Endothelial cell of umbilical vein (primary cell): ENCODE measurements at regions not wholly inside any gene's neighbourhood (a gene's known extent, or its start where the extent isn't known, plus 50 kb on each side); places are given as distances from the start of the nearest gene placed in this dataset.

ENCODE experiments used
- BruUV-seq: library from RNA; stranded (reverse); fragments of 400-500 nt; replicated peaks from 2 replicates; lab custom pipeline; 2021; lab: Mats Ljungman, UMichigan
- CTCF ChIA-PET: fragments of 300-600, 350-600 bp; sonication (Branson Sonifier 250); formaldehyde crosslinking; loops from one replicate; lab custom pipeline; 2021; ENCODE audit warnings: antibody characterized with exemption, inconsistent platforms; lab: Charles Lee
- POLR2A ChIA-PET: fragments of 300-600, 350-600 bp; sonication (Branson Sonifier 250); formaldehyde crosslinking; loops from one replicate; lab custom pipeline; 2021; ENCODE audit warnings: antibody characterized with exemption, inconsistent platforms; lab: Charles Lee
- DNase-seq: peaks from one replicate; pipeline ENCODE4 v3.0.0-alpha.2; 2011; ENCODE audit warnings: low read depth, low spot score
- FAIRE-seq: peaks from 2 replicates; lab custom pipeline; 2011; peaks lifted over from hg19 to GRCh38; lab: Jason Lieb, UNC
- H2AFZ ChIP-seq: 2 replicates; pipeline ENCODE4 v1.6.0; 2012; ENCODE audit warnings: low read depth, low read length, control low read depth, inconsistent platforms
- H3K27ac ChIP-seq: 2 replicates; pipeline ENCODE4 v1.5.1; 2011; ENCODE audit warnings: low read depth, mild to moderate bottlenecking, control low read depth, low read length, moderate library complexity; ENCODE audit not compliant: insufficient read depth
- H3K27me3 ChIP-seq, 2 experiments: 2 replicates each; pipeline versions ENCODE4 v1.6.0 to v1.6.1; 2011; ENCODE audit warnings: low read length in 2 of 2, mixed read lengths in 1 of 2; ENCODE audit not compliant: control insufficient read depth in 2 of 2, insufficient read depth in 2 of 2
- H3K36me3 ChIP-seq, 2 experiments: 2 replicates in 1 of 2; 3 replicates in 1 of 2; pipeline ENCODE4 v1.5.1; 2011; ENCODE audit warnings: low read length in 2 of 2, mild to moderate bottlenecking in 1 of 2, moderate library complexity in 1 of 2; ENCODE audit not compliant: control insufficient read depth in 2 of 2, insufficient read depth in 2 of 2; ENCODE audit errors: extremely low read depth in 1 of 2
- H3K4me1 ChIP-seq: 3 replicates; pipeline ENCODE4 v1.5.1; 2011; ENCODE audit warnings: mild to moderate bottlenecking, low read length; ENCODE audit not compliant: control insufficient read depth, insufficient read depth; ENCODE audit errors: extremely low read depth
- H3K4me2 ChIP-seq: 2 replicates; pipeline ENCODE4 v1.6.1; 2011; ENCODE audit warnings: low read length, control low read depth, mixed read lengths; ENCODE audit not compliant: insufficient read depth
- H3K4me3 ChIP-seq, 3 experiments: fragments of 200-600 bp in 1 of 3; sonication (generic), shearing (Covaris generic) in 1 of 3; replicated peaks in 1 of 3; 2 replicates each; pipeline ENCODE4 v1.5.1; 2011 to 2016; ENCODE audit warnings: control low read depth in 3 of 3, low read length in 3 of 3, mild to moderate bottlenecking in 2 of 3, inconsistent platforms in 1 of 3, low read depth in 1 of 3, moderate library complexity in 1 of 3; ENCODE audit not compliant: insufficient read depth in 1 of 3
- H3K79me2 ChIP-seq: 2 replicates; pipeline ENCODE4 v1.6.0; 2012; ENCODE audit warnings: low read length, inconsistent platforms; ENCODE audit not compliant: control insufficient read depth, insufficient read depth
- H3K9ac ChIP-seq: replicated peaks from 2 replicates; pipeline ENCODE3; 2011; ENCODE audit warnings: low read length, control low read depth; ENCODE audit not compliant: insufficient read depth; ENCODE audit errors: extremely low read depth
- H3K9me1 ChIP-seq: replicated peaks from 3 replicates; pipeline ENCODE4 v1.6.0; 2011; ENCODE audit warnings: mild to moderate bottlenecking, low read length; ENCODE audit not compliant: control insufficient read depth, insufficient read depth; ENCODE audit errors: extremely low read depth
- H3K9me3 ChIP-seq: replicated peaks from 2 replicates; pipeline ENCODE4 v1.5.1; 2012; ENCODE audit warnings: low read length, inconsistent platforms; ENCODE audit not compliant: control insufficient read depth, insufficient read depth
- H4K20me1 ChIP-seq: replicated peaks from 2 replicates; pipeline ENCODE3; 2011; ENCODE audit warnings: mild to moderate bottlenecking, low read length; ENCODE audit not compliant: control insufficient read depth, insufficient read depth; ENCODE audit errors: extremely low read depth
- EZH2 ChIP-seq: IDR thresholded peaks from 2 replicates; pipeline ENCODE4 v1.6.1; 2012; ENCODE audit warnings: borderline replicate concordance, low read depth, mild to moderate bottlenecking, moderate library complexity, low read length, inconsistent platforms; ENCODE audit not compliant: severe bottlenecking
- FOS ChIP-seq: IDR thresholded peaks from 2 replicates; pipeline ENCODE4 v1.6.1; 2011; ENCODE audit warnings: mild to moderate bottlenecking, low read length, moderate library complexity, borderline replicate concordance; ENCODE audit not compliant: insufficient read depth
- GATA2 ChIP-seq: IDR thresholded peaks from 2 replicates; pipeline ENCODE4 v1.7.0; 2011; ENCODE audit warnings: low read depth, mild to moderate bottlenecking, moderate library complexity, mixed read lengths, low read length; ENCODE audit not compliant: insufficient read length, insufficient read depth
- JUN ChIP-seq: IDR thresholded peaks from 2 replicates; pipeline ENCODE4 v1.6.1; 2011; ENCODE audit warnings: borderline replicate concordance, low read depth; ENCODE audit not compliant: insufficient read length, insufficient read depth
- MYC ChIP-seq: IDR thresholded peaks from one replicate; pipeline ENCODE4 v1.6.1; 2011; ENCODE audit warnings: mild to moderate bottlenecking, low read depth, low read length
- POLR2A ChIP-seq: IDR thresholded peaks from 2 replicates; pipeline ENCODE4 v1.6.1; 2012; ENCODE audit warnings: low read depth, mild to moderate bottlenecking, control low read depth, low read length
- POLR2AphosphoS5 ChIP-seq: IDR thresholded peaks from 2 replicates; pipeline ENCODE4 v1.6.1; 2012; ENCODE audit warnings: low read depth, mild to moderate bottlenecking, control low read depth, low read length, moderate library complexity; ENCODE audit not compliant: insufficient read depth
- dilution Hi-C: fragments of 300-500 bp; cut with MboI; formaldehyde crosslinking; loops from one replicate; pipeline ENCODE4 v1.15.0; 2019; ENCODE audit warnings: low sequenced_read_pairs; ENCODE audit not compliant: extremely low pct_ligation_motif_present
- intact Hi-C: fragments of 100-400 bp; cut with micrococcal nuclease; formaldehyde crosslinking; loops from one replicate; pipeline ENCODE4 v1.10.0; 2022
- TF ChIP-seq, protein P1 (sequence below), 2 donors: IDR thresholded peaks; 1 replicate in 1 of 2; 2 replicates in 1 of 2; pipeline ENCODE4 v1.5.1; 2011; ENCODE audit warnings: low read length in 2 of 2, mild to moderate bottlenecking in 2 of 2, moderate library complexity in 2 of 2, control low read depth in 1 of 2, inconsistent platforms in 1 of 2, low read depth in 1 of 2; ENCODE audit not compliant: insufficient read depth in 1 of 2; ENCODE audit errors: extremely low read depth in 1 of 2
- TF ChIP-seq, protein P2 (sequence below): IDR thresholded peaks from 2 replicates; pipeline ENCODE4 v1.6.1; 2011; ENCODE audit not compliant: insufficient read depth, insufficient read length

DNA sequence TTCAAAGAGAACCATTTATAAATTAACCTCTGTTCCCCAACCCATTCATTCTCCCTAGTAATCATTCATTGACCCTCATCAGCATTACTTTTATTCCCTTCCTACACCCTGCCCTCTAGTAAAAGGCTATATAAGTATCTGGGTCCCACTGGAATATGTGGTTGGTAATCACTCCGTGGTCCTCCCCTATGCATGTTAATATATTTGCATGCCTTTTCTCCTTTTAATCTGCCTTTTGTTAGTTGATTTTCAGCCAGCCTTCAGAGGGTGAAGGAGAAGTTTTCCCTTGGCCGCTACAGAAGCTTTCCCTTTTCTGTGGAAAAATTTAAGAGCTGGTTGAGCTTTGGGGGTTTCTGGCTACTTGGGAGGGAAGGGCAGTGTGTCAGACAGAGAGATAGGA is 585.6 kb downstream of the UTRN start:
- H3K4me3 ChIP-seq, result no peak overlapping the region
- H3K9ac ChIP-seq, result no peak overlapping the region
- DNase-seq (no peak), FAIRE-seq (no peak)
- H3K9me1 ChIP-seq, result no peaks in the 10 kb centered on the region
- no peak overlapping the region for H2AFZ ChIP-seq
- H3K36me3 ChIP-seq, result no peaks in the 10 kb centered on the region
- TF ChIP-seq FOS (no peak), POLR2AphosphoS5 (no peak), POLR2A (no peak), EZH2 (no peak), JUN (no peak), GATA2 (no peak), MYC (no peak)
- TF ChIP-seq, protein P1, sequence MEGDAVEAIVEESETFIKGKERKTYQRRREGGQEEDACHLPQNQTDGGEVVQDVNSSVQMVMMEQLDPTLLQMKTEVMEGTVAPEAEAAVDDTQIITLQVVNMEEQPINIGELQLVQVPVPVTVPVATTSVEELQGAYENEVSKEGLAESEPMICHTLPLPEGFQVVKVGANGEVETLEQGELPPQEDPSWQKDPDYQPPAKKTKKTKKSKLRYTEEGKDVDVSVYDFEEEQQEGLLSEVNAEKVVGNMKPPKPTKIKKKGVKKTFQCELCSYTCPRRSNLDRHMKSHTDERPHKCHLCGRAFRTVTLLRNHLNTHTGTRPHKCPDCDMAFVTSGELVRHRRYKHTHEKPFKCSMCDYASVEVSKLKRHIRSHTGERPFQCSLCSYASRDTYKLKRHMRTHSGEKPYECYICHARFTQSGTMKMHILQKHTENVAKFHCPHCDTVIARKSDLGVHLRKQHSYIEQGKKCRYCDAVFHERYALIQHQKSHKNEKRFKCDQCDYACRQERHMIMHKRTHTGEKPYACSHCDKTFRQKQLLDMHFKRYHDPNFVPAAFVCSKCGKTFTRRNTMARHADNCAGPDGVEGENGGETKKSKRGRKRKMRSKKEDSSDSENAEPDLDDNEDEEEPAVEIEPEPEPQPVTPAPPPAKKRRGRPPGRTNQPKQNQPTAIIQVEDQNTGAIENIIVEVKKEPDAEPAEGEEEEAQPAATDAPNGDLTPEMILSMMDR (IDR thresholded peaks at IDR 0.05; ENCODE audit: extremely low read depth in 1 of 2, insufficient read depth in 1 of 2, low read depth in 1 of 2, low read length in 2 of 2), result no peak
- TF ChIP-seq, protein P2, sequence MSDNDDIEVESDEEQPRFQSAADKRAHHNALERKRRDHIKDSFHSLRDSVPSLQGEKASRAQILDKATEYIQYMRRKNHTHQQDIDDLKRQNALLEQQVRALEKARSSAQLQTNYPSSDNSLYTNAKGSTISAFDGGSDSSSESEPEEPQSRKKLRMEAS, result no peak
- CTCF ChIA-PET, result no interaction called here
- no peaks in the 10 kb centered on the region for H4K20me1 ChIP-seq
- H3K79me2 ChIP-seq, result no peaks in the 10 kb centered on the region
- dilution Hi-C loops, result no loop called here
- H3K27me3 ChIP-seq, result no peaks in the 10 kb centered on the region
- H3K4me2 ChIP-seq, result no peak overlapping the region
- no peaks in the 10 kb centered on the region for H3K9me3 ChIP-seq
- BruUV-seq, result no TSS peak
- H3K4me1 ChIP-seq, result no peaks in the 10 kb centered on the region
- POLR2A ChIA-PET, result no interaction called here
- intact Hi-C loops, result no loop called here
- H3K27ac ChIP-seq, result no peak overlapping the region
